Right lobe of liver (tissue), 4 donors: ENCODE measurements at regions not wholly inside any gene's neighbourhood (a gene's known extent, or its start where the extent isn't known, plus 50 kb on each side); places are given as distances from the start of the nearest gene placed in this dataset.

ENCODE experiments used
- CTCF ChIP-seq, 4 donors: fragments of 200-600 bp in 3 of 4; fragments of 450-650 bp in 1 of 4; IDR thresholded peaks; one replicate each; pipeline versions ENCODE4 v1.5.1 to v1.8.0; 2016 to 2022; ENCODE audit warnings: antibody characterized with exemption in 4 of 4, mild to moderate bottlenecking in 2 of 4
- POLR2A ChIP-seq: fragments of 450-650 bp; IDR thresholded peaks from one replicate; pipeline ENCODE4 v1.6.1; 2017; ENCODE audit warnings: antibody characterized with exemption, mild to moderate bottlenecking
- donor health status: DM: no; HTN: no; CAD: no.
- donor health status: DM: no; HTN: no; CAD: no.
- donor health status: DM: no; HTN: yes; CAD: no.

GRCh38 chr6:73943930-73944652, 248.1 kb downstream of the CD109 start:
- TF ChIP-seq CTCF (IDR thresholded peaks at IDR 0.05) = no peak
- TF ChIP-seq POLR2A = no peak
